Esophagus squamous epithelium (tissue), 4 donors: ENCODE measurements at regions not wholly inside any gene's neighbourhood (a gene's known extent, or its start where the extent isn't known, plus 50 kb on each side); places are given as distances from the start of the nearest gene placed in this dataset.

ENCODE experiments used
- CTCF ChIP-seq, 6 experiments: fragments of 450-650 bp in 4 of 6; fragments of 200-600 bp in 2 of 6; sonication (generic) in 2 of 6; IDR thresholded peaks; one replicate each; pipeline ENCODE4 v1.5.1; 2016 to 2019; ENCODE audit warnings: antibody characterized with exemption in 6 of 6, mild to moderate bottlenecking in 4 of 6, moderate library complexity in 4 of 6
- POLR2A ChIP-seq, 4 donors: fragments of 450-650 bp; IDR thresholded peaks; one replicate each; pipeline ENCODE4 v1.6.1; 2017; ENCODE audit warnings: antibody characterized with exemption in 4 of 4, mild to moderate bottlenecking in 4 of 4, moderate library complexity in 3 of 4

- TF ChIP-seq CTCF (IDR thresholded peaks at IDR 0.05): no peak
- no peak for TF ChIP-seq POLR2A (IDR thresholded peaks at IDR 0.05)
Observed at GRCh38 chr13:106183410-106184065, 351.9 kb downstream of the EFNB2 start.
